Endothelial cell (in vitro differentiated cells): ENCODE measurements at regions not wholly inside any gene's neighbourhood (a gene's known extent, or its start where the extent isn't known, plus 50 kb on each side); places are given as distances from the start of the nearest gene placed in this dataset.

Experiments
- DNase-seq: peaks from one replicate; pipeline ENCODE4 v3.0.0; 2021; ENCODE audit warnings: low spot score
- H3K27ac Mint-ChIP-seq: one replicate; pipeline ENCODE4 v1.8.0; 2021; ENCODE audit warnings: mixed read lengths, inconsistent platforms; ENCODE audit not compliant: unreplicated experiment
- H3K27me3 Mint-ChIP-seq: one replicate; pipeline ENCODE4 v1.8.0; 2021; ENCODE audit warnings: mild to moderate bottlenecking, moderate library complexity, mixed read lengths, inconsistent platforms; ENCODE audit not compliant: unreplicated experiment
- H3K36me3 Mint-ChIP-seq: one replicate; pipeline ENCODE4 v1.8.0; 2021; ENCODE audit warnings: mild to moderate bottlenecking, low read depth, mixed read lengths, inconsistent platforms; ENCODE audit not compliant: unreplicated experiment
- H3K4me1 Mint-ChIP-seq: one replicate; pipeline ENCODE4 v1.8.0; 2021; ENCODE audit warnings: mild to moderate bottlenecking, mixed read lengths, inconsistent platforms; ENCODE audit not compliant: unreplicated experiment
- H3K4me3 Mint-ChIP-seq: one replicate; pipeline ENCODE4 v1.8.0; 2021; ENCODE audit warnings: mild to moderate bottlenecking, mixed read lengths, inconsistent platforms; ENCODE audit not compliant: unreplicated experiment
- H3K9me3 Mint-ChIP-seq: one replicate; pipeline ENCODE4 v1.8.0; 2021; ENCODE audit warnings: mixed read lengths, inconsistent platforms; ENCODE audit not compliant: unreplicated experiment
- CTCF ChIP-seq: fragments of 200-600 bp; sonication (generic); IDR thresholded peaks from one replicate; pipeline ENCODE4 v1.5.0; 2021; ENCODE audit warnings: antibody characterized with exemption; ENCODE audit not compliant: unreplicated experiment

GRCh38 chr1:73821520-73821919 is 376.5 kb downstream of the LRRIQ3 start:
- Mint-ChIP-seq H3K27me3 (no peaks in the 10 kb centered on the region), H3K36me3 (no peaks in the 10 kb centered on the region), H3K27ac (no peak overlapping the region), H3K4me3 (no peak overlapping the region), H3K4me1 (no peaks in the 10 kb centered on the region), H3K9me3 (no peaks in the 10 kb centered on the region)
- TF ChIP-seq CTCF: no peak
- no peak for DNase-seq

- Mint-ChIP-seq H3K27ac (no peak overlapping the region), H3K9me3 (no peaks in the 10 kb centered on the region), H3K27me3 (no peaks in the 10 kb centered on the region), H3K4me3 (no peak overlapping the region), H3K36me3 (no peaks in the 10 kb centered on the region), H3K4me1 (no peaks in the 10 kb centered on the region)
- no peak for TF ChIP-seq CTCF
- no peak for DNase-seq
Observed at GRCh38 chr1:73820843-73821242, 377.1 kb downstream of the LRRIQ3 start.

GRCh38 chr1:73813716-73814115 is 384.3 kb downstream of the LRRIQ3 start:
- Mint-ChIP-seq H3K27ac (no peak overlapping the region), H3K4me1 (no peaks in the 10 kb centered on the region), H3K36me3 (no peaks in the 10 kb centered on the region), H3K27me3 (no peaks in the 10 kb centered on the region), H3K4me3 (no peak overlapping the region), H3K9me3 (no peaks in the 10 kb centered on the region)
- TF ChIP-seq CTCF: no peak
- no peak for DNase-seq

- H3K27ac Mint-ChIP-seq: no peak overlapping the region
- no peaks in the 10 kb centered on the region for H3K36me3 Mint-ChIP-seq
- H3K9me3 Mint-ChIP-seq: no peaks in the 10 kb centered on the region
- no peak for DNase-seq
- H3K4me1 Mint-ChIP-seq: no peaks in the 10 kb centered on the region
- H3K4me3 Mint-ChIP-seq: no peak overlapping the region
- H3K27me3 Mint-ChIP-seq: no peaks in the 10 kb centered on the region
- no peak for TF ChIP-seq CTCF
Observed at GRCh38 chr1:73813236-73813635, 384.7 kb downstream of the LRRIQ3 start.

GRCh38 chr1:73811798-73812197 is 386.2 kb downstream of the LRRIQ3 start:
- TF ChIP-seq CTCF: no peak
- DNase-seq: no peak
- Mint-ChIP-seq H3K27me3 (no peaks in the 10 kb centered on the region), H3K9me3 (no peaks in the 10 kb centered on the region), H3K4me3 (no peak overlapping the region), H3K36me3 (no peaks in the 10 kb centered on the region), H3K4me1 (no peaks in the 10 kb centered on the region), H3K27ac (no peak overlapping the region)
